ENCODE measurements at regions not wholly inside any gene's neighbourhood (a gene's known extent, or its start where the extent isn't known, plus 50 kb on each side); places are given as distances from the start of the nearest gene placed in this dataset.

GRCh38 chr18:78906066-78906465, 73.6 kb upstream of the SALL3 start:
- no peak for TF ChIP-seq POLR2A (IDR thresholded peaks at IDR 0.05; ENCODE audit: low read length)
- TF ChIP-seq GATA1 (IDR thresholded peaks at IDR 0.05; ENCODE audit: low read depth, low read length): no peak

Data from erythroblast (primary cell).